Uterus (tissue), 2 donors: ENCODE measurements at regions not wholly inside any gene's neighbourhood (a gene's known extent, or its start where the extent isn't known, plus 50 kb on each side); places are given as distances from the start of the nearest gene placed in this dataset.
"Not testable (repeated sequence)": the region's sequence is repeated elsewhere in the genome, so short reads cannot be mapped to it uniquely, and the experiment has no call there.

Experiments
- POLR2A ChIP-seq, 2 donors: fragments of 450-650 bp; IDR thresholded peaks; one replicate each; pipeline ENCODE4 v1.6.1; 2016; ENCODE audit warnings: antibody characterized with exemption in 2 of 2, mild to moderate bottlenecking in 1 of 2, moderate library complexity in 1 of 2
- TF ChIP-seq, protein P1 (sequence below), 4 experiments: fragments of 200-600 bp in 2 of 4; fragments of 450-650 bp in 2 of 4; sonication (generic) in 2 of 4; IDR thresholded peaks; one replicate each; pipeline ENCODE4 v1.5.1; 2016 to 2019; ENCODE audit warnings: antibody characterized with exemption in 4 of 4, mild to moderate bottlenecking in 2 of 4, moderate library complexity in 1 of 4

DNA sequence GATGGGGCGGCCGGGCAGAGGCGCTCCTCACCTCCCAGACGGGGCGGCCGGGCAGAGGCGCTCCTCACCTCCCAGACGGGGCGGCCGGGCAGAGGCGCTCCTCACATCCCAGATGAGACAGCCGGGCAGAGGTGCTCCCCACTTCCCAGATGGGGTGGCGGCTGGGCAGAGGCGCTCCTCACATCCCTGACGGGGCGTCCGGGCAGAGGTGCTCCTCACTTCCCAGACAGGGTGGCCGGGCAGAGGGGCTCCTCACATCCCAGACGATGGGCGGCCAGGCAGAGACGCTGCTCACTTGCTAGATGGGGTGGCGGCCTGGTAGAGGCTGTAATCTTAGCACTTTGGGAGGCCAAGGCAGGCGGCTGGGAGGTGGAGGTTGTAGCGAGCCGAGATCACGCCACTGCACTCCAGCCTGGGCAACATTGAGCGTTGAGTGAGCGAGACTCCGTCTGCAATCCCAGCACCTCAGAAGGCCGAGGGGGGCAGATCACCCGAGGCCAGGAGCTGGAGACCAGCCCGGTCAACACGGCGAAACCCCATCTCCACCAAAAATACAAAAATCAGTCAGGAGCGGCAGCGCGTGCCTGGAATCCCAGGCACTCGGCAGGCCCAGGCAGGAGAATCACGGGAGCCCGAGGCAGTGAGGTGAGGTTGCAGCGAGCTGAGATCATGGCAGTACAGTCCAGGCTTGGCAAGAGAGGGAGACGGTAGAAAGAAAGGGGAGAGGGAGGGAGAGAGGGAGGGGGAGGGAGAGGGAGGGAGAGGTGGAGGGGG lies 141.4 kb downstream of the SMC2 start:
- TF ChIP-seq, protein P1, sequence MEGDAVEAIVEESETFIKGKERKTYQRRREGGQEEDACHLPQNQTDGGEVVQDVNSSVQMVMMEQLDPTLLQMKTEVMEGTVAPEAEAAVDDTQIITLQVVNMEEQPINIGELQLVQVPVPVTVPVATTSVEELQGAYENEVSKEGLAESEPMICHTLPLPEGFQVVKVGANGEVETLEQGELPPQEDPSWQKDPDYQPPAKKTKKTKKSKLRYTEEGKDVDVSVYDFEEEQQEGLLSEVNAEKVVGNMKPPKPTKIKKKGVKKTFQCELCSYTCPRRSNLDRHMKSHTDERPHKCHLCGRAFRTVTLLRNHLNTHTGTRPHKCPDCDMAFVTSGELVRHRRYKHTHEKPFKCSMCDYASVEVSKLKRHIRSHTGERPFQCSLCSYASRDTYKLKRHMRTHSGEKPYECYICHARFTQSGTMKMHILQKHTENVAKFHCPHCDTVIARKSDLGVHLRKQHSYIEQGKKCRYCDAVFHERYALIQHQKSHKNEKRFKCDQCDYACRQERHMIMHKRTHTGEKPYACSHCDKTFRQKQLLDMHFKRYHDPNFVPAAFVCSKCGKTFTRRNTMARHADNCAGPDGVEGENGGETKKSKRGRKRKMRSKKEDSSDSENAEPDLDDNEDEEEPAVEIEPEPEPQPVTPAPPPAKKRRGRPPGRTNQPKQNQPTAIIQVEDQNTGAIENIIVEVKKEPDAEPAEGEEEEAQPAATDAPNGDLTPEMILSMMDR (IDR thresholded peaks at IDR 0.05) = not testable (repeated sequence)
- not testable (repeated sequence) for TF ChIP-seq POLR2A (IDR thresholded peaks at IDR 0.05)
